A549 (cell line): ENCODE measurements at regions not wholly inside any gene's neighbourhood (a gene's known extent, or its start where the extent isn't known, plus 50 kb on each side); places are given as distances from the start of the nearest gene placed in this dataset.

Experiments
- ATAC-seq, 2 experiments: fragments of 200-7000 bp in 1 of 2; fragments of >200 bp in 1 of 2; cut with Nextera tagmentation in 1 of 2; cut with Tn5 transposase in 1 of 2; 3 replicates each; pipeline versions ENCODE4 v1.8.0 to v1.9.1; 2018 to 2020; ENCODE audit warnings: mild to moderate bottlenecking in 1 of 2, moderate library complexity in 1 of 2
- CTCF ChIA-PET: fragments of 300-600 bp; sonication (Branson Sonifier 250); formaldehyde crosslinking; extraction: SDS; loops from one replicate; lab custom pipeline; 2021; ENCODE audit warnings: antibody characterized with exemption, inconsistent platforms; lab: Yijun Ruan, JAX
- POLR2A ChIA-PET: fragments of 350-600 bp; formaldehyde crosslinking; extraction: SDS; loops from one replicate; lab custom pipeline; 2021; ENCODE audit warnings: antibody characterized with exemption, inconsistent platforms; lab: Yijun Ruan, JAX
- DNase-seq, 2 experiments: peaks; one replicate each; pipeline versions ENCODE4 v3.0.0 to v3.0.0-alpha.2; 2011 to 2016; ENCODE audit warnings: low read depth in 1 of 2, low spot score in 1 of 2
- FAIRE-seq: peaks from 2 replicates; lab custom pipeline; 2011; peaks lifted over from hg19 to GRCh38; lab: Jason Lieb, UNC
- H3K27ac ChIP-seq, 2 experiments: fragments of >200 bp; sonication (Bioruptor Twin); formaldehyde crosslinking; 3 replicates each; pipeline ENCODE4 v1.5.1; 2016 to 2017
- H3K4me1 ChIP-seq: fragments of >200 bp; sonication (Bioruptor Twin); formaldehyde crosslinking; 3 replicates; pipeline ENCODE4 v1.6.1; 2016
- H3K4me2 ChIP-seq: fragments of >200 bp; sonication (Bioruptor Twin); formaldehyde crosslinking; 3 replicates; pipeline ENCODE4 v1.6.1; 2016
- H3K4me3 ChIP-seq: fragments of >200 bp; sonication (Bioruptor Twin); formaldehyde crosslinking; 3 replicates; pipeline ENCODE4 v1.5.1; 2016
- H3K9me3 ChIP-seq: fragments of >200 bp; sonication (Bioruptor Twin); formaldehyde crosslinking; 3 replicates; pipeline ENCODE4 v1.6.1; 2016
- ATOH8 ChIP-seq: fragments of 250-450 bp; sonication (Bioruptor Pico); IDR thresholded peaks from 2 replicates; pipeline ENCODE4 v1.5.0; 2020; ENCODE audit warnings: low read depth, mild to moderate bottlenecking, moderate library complexity
- CBX8 ChIP-seq: fragments of 200-600 bp; sonication (generic); IDR thresholded peaks from 2 replicates; pipeline ENCODE4 v1.6.1; 2016
- CEBPB ChIP-seq, 2 experiments: fragments of >200 bp in 1 of 2; sonication (Bioruptor Twin) in 1 of 2; formaldehyde crosslinking in 1 of 2; IDR thresholded peaks; 2 replicates each; pipeline ENCODE4 v1.6.1; 2012 to 2016
- CTCF ChIP-seq: fragments of >200 bp; sonication (Bioruptor Twin); formaldehyde crosslinking; IDR thresholded peaks from 3 replicates; pipeline ENCODE4 v1.5.1; 2016
- EHMT2 ChIP-seq: fragments of 200-600 bp; sonication (generic); IDR thresholded peaks from 2 replicates; pipeline ENCODE4 v1.6.1; 2016; ENCODE audit warnings: antibody characterized with exemption, low read depth, mild to moderate bottlenecking, moderate library complexity
- EP300 ChIP-seq, 2 experiments: fragments of >200 bp; sonication (Bioruptor Twin); formaldehyde crosslinking; IDR thresholded peaks; 2 replicates in 1 of 2; 3 replicates in 1 of 2; pipeline ENCODE4 v1.6.1; 2016 to 2017
- ESRRA ChIP-seq: fragments of 150-350 bp; IDR thresholded peaks from 2 replicates; pipeline ENCODE4 v1.6.1; 2014; ENCODE audit warnings: mild to moderate bottlenecking, low read length, borderline replicate concordance
- FOSB ChIP-seq: fragments of 250-450 bp; sonication (Bioruptor Pico); IDR thresholded peaks from 2 replicates; pipeline ENCODE4 v1.5.0; 2020; ENCODE audit warnings: mild to moderate bottlenecking, moderate library complexity
- GATA3 ChIP-seq: IDR thresholded peaks from 2 replicates; pipeline ENCODE4 v1.6.1; 2012; ENCODE audit warnings: borderline replicate concordance
- HES2 ChIP-seq: fragments of >200 bp; sonication (Bioruptor Twin); formaldehyde crosslinking; IDR thresholded peaks from 2 replicates; pipeline ENCODE4 v1.6.1; 2016
- HEYL ChIP-seq: fragments of 250-450 bp; sonication (Bioruptor Pico); IDR thresholded peaks from 2 replicates; pipeline ENCODE4 v1.8.0; 2021; ENCODE audit warnings: mild to moderate bottlenecking, moderate library complexity
- HOXB13 ChIP-seq: fragments of 250-450 bp; sonication (Bioruptor Pico); IDR thresholded peaks from 2 replicates; pipeline ENCODE4 v1.5.0; 2020; ENCODE audit warnings: low read depth, mild to moderate bottlenecking, moderate library complexity
- MAFK ChIP-seq: fragments of 450-650 bp; IDR thresholded peaks from 2 replicates; pipeline ENCODE4 v1.6.1; 2014; ENCODE audit not compliant: partially characterized antibody
- MYC ChIP-seq: IDR thresholded peaks from 2 replicates; pipeline ENCODE4 v1.6.1; 2012; ENCODE audit warnings: mild to moderate bottlenecking, inconsistent platforms, low read length, improper control_type of control experiment, borderline replicate concordance
- NFE2L2 ChIP-seq: fragments of 150-350 bp; conservative IDR thresholded peaks from 2 replicates; pipeline ENCODE4 v1.6.1; 2014; ENCODE audit warnings: low read length
- NPAS2 ChIP-seq: fragments of 250-450 bp; sonication (Bioruptor Pico); IDR thresholded peaks from 2 replicates; pipeline ENCODE4 v1.8.0; 2022; ENCODE audit warnings: mild to moderate bottlenecking, moderate library complexity, borderline replicate concordance
- NR3C1 ChIP-seq: fragments of >200 bp; sonication (Bioruptor Twin); formaldehyde crosslinking; IDR thresholded peaks from 3 replicates; pipeline ENCODE4 v1.6.1; 2017
- RARB ChIP-seq: fragments of 250-450 bp; sonication (Bioruptor Pico); IDR thresholded peaks from 2 replicates; pipeline ENCODE4 v1.8.0; 2021; ENCODE audit warnings: mild to moderate bottlenecking, moderate library complexity
- RCOR1 ChIP-seq: fragments of 150-350 bp; IDR thresholded peaks from 2 replicates; pipeline ENCODE4 v1.6.1; 2014; ENCODE audit warnings: antibody characterized with exemption, low read length, low read depth
- REST ChIP-seq: fragments of 200-600 bp; sonication (generic); IDR thresholded peaks from 2 replicates; pipeline ENCODE4 v1.6.1; 2016; ENCODE audit warnings: antibody characterized with exemption, mild to moderate bottlenecking, moderate library complexity
- RFX5 ChIP-seq: fragments of 450-650 bp; IDR thresholded peaks from 2 replicates; pipeline ENCODE4 v1.7.1; 2014; ENCODE audit warnings: antibody characterized with exemption, mild to moderate bottlenecking, moderate library complexity
- RNF2 ChIP-seq: fragments of 200-600 bp; sonication (generic); IDR thresholded peaks from 2 replicates; pipeline ENCODE4 v1.6.1; 2016; ENCODE audit warnings: low read depth, mild to moderate bottlenecking, antibody characterized with exemption, moderate library complexity, borderline replicate concordance
- SMC3 ChIP-seq: fragments of >200 bp; sonication (Bioruptor Twin); formaldehyde crosslinking; IDR thresholded peaks from 3 replicates; pipeline ENCODE4 v1.6.1; 2018; ENCODE audit warnings: inconsistent platforms
- TP53 ChIP-seq: fragments of 250-450 bp; sonication (Bioruptor Pico); IDR thresholded peaks from 2 replicates; pipeline ENCODE4 v1.5.0; 2021; ENCODE audit warnings: mild to moderate bottlenecking, moderate library complexity
- ZNF302 ChIP-seq: fragments of 250-450 bp; sonication (Bioruptor Pico); IDR thresholded peaks from 2 replicates; pipeline ENCODE4 v1.9.0; 2021; ENCODE audit warnings: inconsistent platforms, mild to moderate bottlenecking, moderate library complexity
- ZSCAN20 ChIP-seq: fragments of 250-450 bp; sonication (Bioruptor Pico); IDR thresholded peaks from 2 replicates; pipeline ENCODE4 v1.8.0; 2022; ENCODE audit warnings: mild to moderate bottlenecking, moderate library complexity
- WGBS: methylation state at CpG from one replicate; pipeline ENCODE4 v1.1.6; 2017; ENCODE audit errors: missing lambda C conversion rate; 5-methylcytosine and 5-hydroxymethylcytosine counted together

- ATAC-seq: no peak
- H3K4me3 ChIP-seq: no peak overlapping the region
- ChIA-PET POLR2A (no interaction called here), CTCF (no interaction called here)
- no peak overlapping the region for H3K4me2 ChIP-seq
- no peak for DNase-seq
- no peaks in the 10 kb centered on the region for H3K4me1 ChIP-seq
- TF ChIP-seq RFX5: no peak
- no peak for TF ChIP-seq HOXB13 (CRISPR knock-in tag)
- TF ChIP-seq NR3C1: no peak
- TF ChIP-seq SMC3: no peak
- TF ChIP-seq HES2: no peak
- no peak for TF ChIP-seq EP300 (IDR thresholded peaks at IDR 0.05)
- no peak for TF ChIP-seq RARB (CRISPR knock-in tag)
- TF ChIP-seq FOSB (CRISPR knock-in tag): no peak
- no peak for TF ChIP-seq REST
- no peak for TF ChIP-seq ZNF302 (CRISPR knock-in tag)
- no peak for TF ChIP-seq ZSCAN20 (CRISPR knock-in tag)
- TF ChIP-seq NPAS2: no peak
- no peak for TF ChIP-seq HEYL (CRISPR knock-in tag)
- no peak for TF ChIP-seq CEBPB (IDR thresholded peaks at IDR 0.05)
- no peak for TF ChIP-seq ATOH8 (CRISPR knock-in tag)
- no peak for TF ChIP-seq RCOR1
- TF ChIP-seq GATA3: no peak
- no peak for TF ChIP-seq NFE2L2
- no peak for TF ChIP-seq TP53 (CRISPR knock-in tag)
- FAIRE-seq: no peak
- H3K27ac ChIP-seq: no peak overlapping the region
- no peaks in the 10 kb centered on the region for H3K9me3 ChIP-seq
Observed at GRCh38 chr4:107512549-107512948, 207.5 kb downstream of the PAPSS1 start.

- no peak for FAIRE-seq
- H3K4me1 ChIP-seq: no peaks in the 10 kb centered on the region
- TF ChIP-seq MAFK: peak; percentile 9
- TF ChIP-seq ATOH8 (CRISPR knock-in tag): no peak
- ATAC-seq: no peak
- no peak overlapping the region for H3K4me3 ChIP-seq
- H3K9me3 ChIP-seq: no peaks in the 10 kb centered on the region
- H3K4me2 ChIP-seq: no peak overlapping the region
- ChIA-PET POLR2A (no interaction called here), CTCF (no interaction called here)
- no peak for DNase-seq
- H3K27ac ChIP-seq: no peak overlapping the region
Observed at GRCh38 chr4:107509615-107510014, 210.4 kb downstream of the PAPSS1 start.

GRCh38 chr4:107500551-107500950, 219.5 kb downstream of the PAPSS1 start:
- DNase-seq (no peak), FAIRE-seq (no peak), ATAC-seq (no peak)
- H3K4me1 ChIP-seq: no peaks in the 10 kb centered on the region
- no peak for TF ChIP-seq RNF2
- TF ChIP-seq RFX5: no peak
- no peak for TF ChIP-seq MYC
- TF ChIP-seq HOXB13 (CRISPR knock-in tag): no peak
- no peak for TF ChIP-seq CTCF
- TF ChIP-seq ESRRA: no peak
- no peak for TF ChIP-seq EHMT2
- no peak for TF ChIP-seq CBX8
- CTCF ChIA-PET: interaction anchor here (1.0 kb wide), 1 partner anchor 28 kb away, joined by 4 read pairs; no protein-coding TSS in a partner anchor
- H3K27ac ChIP-seq: no peak overlapping the region
- H3K4me2 ChIP-seq: no peak overlapping the region
- H3K9me3 ChIP-seq: no peaks in the 10 kb centered on the region
- POLR2A ChIA-PET: no interaction called here
- H3K4me3 ChIP-seq: no peak overlapping the region
- 41% methylated on average over 3 of the region's 3 CpGs for WGBS
